NCI-H748 treated with DMSO at 0.1 percent for 48 hours (cell line): ENCODE measurements at regions not wholly inside any gene's neighbourhood (a gene's known extent, or its start where the extent isn't known, plus 50 kb on each side); places are given as distances from the start of the nearest gene placed in this dataset.

Experiments used
- DNase-seq: peaks from one replicate; lab custom pipeline; 2025; lab: John Stamatoyannopoulos, UW

- DNase-seq: no peak
Observed at GRCh38 chr6:4189249-4189648, 53.9 kb upstream of the ECI2 start.

GRCh38 chr6:4188801-4189200, 53.4 kb upstream of the ECI2 start:
- DNase-seq: no peak

- DNase-seq: no peak
Observed at GRCh38 chr6:4187480-4187879, 52.1 kb upstream of the ECI2 start.

- DNase-seq: no peak
Observed at GRCh38 chr6:4186385-4186784, 51.0 kb upstream of the ECI2 start.

- no peak for DNase-seq
Observed at GRCh38 chr6:4185846-4186245, 50.5 kb upstream of the ECI2 start.

GRCh38 chr6:4185419-4185818, 50.0 kb upstream of the ECI2 start:
- no peak for DNase-seq
